Mesodermal cell (in vitro differentiated cells): ENCODE measurements at regions not wholly inside any gene's neighbourhood (a gene's known extent, or its start where the extent isn't known, plus 50 kb on each side); places are given as distances from the start of the nearest gene placed in this dataset.

Source experiments
- H3K27ac ChIP-seq: 2 replicates; pipeline ENCODE4 v1.7.0; 2013; ENCODE audit warnings: mild to moderate bottlenecking, low read depth, low read length, moderate library complexity; ENCODE audit not compliant: severe bottlenecking
- H3K36me3 ChIP-seq: 2 replicates; pipeline ENCODE4 v1.7.1; 2013; ENCODE audit warnings: mild to moderate bottlenecking, low read length, moderate library complexity; ENCODE audit not compliant: control insufficient read depth, insufficient read depth
- H3K4me1 ChIP-seq: one replicate; pipeline ENCODE4 v1.7.1; 2013; ENCODE audit warnings: mild to moderate bottlenecking, low read length; ENCODE audit not compliant: insufficient read depth, control insufficient read depth, poor library complexity, severe bottlenecking
- H3K4me3 ChIP-seq: 2 replicates; pipeline ENCODE4 v1.7.0; 2013; ENCODE audit warnings: low read length, control low read depth, mild to moderate bottlenecking; ENCODE audit not compliant: insufficient read depth, poor library complexity, severe bottlenecking; ENCODE audit errors: extremely low read depth
- H3K9me3 ChIP-seq: 2 replicates; pipeline ENCODE4 v1.7.1; 2013; ENCODE audit warnings: mild to moderate bottlenecking, low read length, moderate library complexity; ENCODE audit not compliant: control insufficient read depth
- WGBS, 2 experiments: methylation state at CpG; one replicate each; pipeline ENCODE4 v1.1.5; 2013; ENCODE audit warnings: missing lambda C conversion rate in 2 of 2; ENCODE audit not compliant: insufficient coverage in 2 of 2; 5-methylcytosine and 5-hydroxymethylcytosine counted together

- H3K27ac ChIP-seq: peak overlapping the region; percentile 92
- H3K9me3 ChIP-seq: peaks cover 14% of the 10 kb centered on the region
- WGBS, 2 experiments: 40% methylated on average over 1 of the region's 2 CpGs; no CpG with 5 or more reads in 1 of the 2 experiments
- H3K4me3 ChIP-seq: no peak overlapping the region
- H3K36me3 ChIP-seq: no peaks in the 10 kb centered on the region
- H3K4me1 ChIP-seq: peaks cover 40% of the 10 kb centered on the region
Observed at GRCh38 chr12:93080452-93080851, 151.4 kb upstream of the EEA1 start.

GRCh38 chr12:93080994-93081809 is 152.1 kb upstream of the EEA1 start:
- Histone ChIP-seq H3K27ac (peak overlapping the region; percentile 92), H3K9me3 (peaks cover 17% of the 10 kb centered on the region), H3K4me3 (no peak overlapping the region), H3K4me1 (peaks cover 40% of the 10 kb centered on the region), H3K36me3 (no peaks in the 10 kb centered on the region)
- 75% methylated on average over 7 of the region's 10 CpGs for WGBS, 2 experiments

- 95 to 100% methylated on average over 4 of the region's 4 CpGs for WGBS, 2 experiments
- Histone ChIP-seq H3K27ac (peak overlapping the region; percentile 92), H3K4me3 (no peak overlapping the region)
Observed at GRCh38 chr12:93081810-93082165, 152.7 kb upstream of the EEA1 start.

GRCh38 chr12:93085383-93086287 is 156.5 kb upstream of the EEA1 start:
- no peak overlapping the region for H3K27ac ChIP-seq
- H3K4me3 ChIP-seq: no peak overlapping the region
- H3K9me3 ChIP-seq: peaks cover 20% of the 10 kb centered on the region
- 88 to 100% methylated on average over 1 to 2 of the region's 4 CpGs for WGBS, 2 experiments
- H3K4me1 ChIP-seq: peaks cover 19% of the 10 kb centered on the region
- no peaks in the 10 kb centered on the region for H3K36me3 ChIP-seq

More at GRCh38 chr12:93081810-93082165, 152.7 kb upstream of the EEA1 start:
- no peaks in the 10 kb centered on the region for H3K36me3 ChIP-seq
- H3K4me1 ChIP-seq: peaks cover 40% of the 10 kb centered on the region
- H3K9me3 ChIP-seq: peaks cover 19% of the 10 kb centered on the region

- H3K4me3 ChIP-seq: no peak overlapping the region
- no peaks in the 10 kb centered on the region for H3K36me3 ChIP-seq
- 95 to 100% methylated on average over 2 to 3 of the region's 3 CpGs for WGBS, 2 experiments
- H3K27ac ChIP-seq: no peak overlapping the region
- H3K9me3 ChIP-seq: peaks cover 20% of the 10 kb centered on the region
- peaks cover 14% of the 10 kb centered on the region for H3K4me1 ChIP-seq
Observed at GRCh38 chr12:93086288-93086727, 157.2 kb upstream of the EEA1 start.

- peaks cover 8% of the 10 kb centered on the region for H3K4me1 ChIP-seq
- H3K9me3 ChIP-seq: peaks cover 13% of the 10 kb centered on the region
- no peak overlapping the region for H3K4me3 ChIP-seq
- H3K36me3 ChIP-seq: no peaks in the 10 kb centered on the region
- 36 to 80% methylated on average over 1 of the region's 6 CpGs for WGBS, 2 experiments
- H3K27ac ChIP-seq: no peak overlapping the region
Observed at GRCh38 chr12:93087840-93088610, 158.9 kb upstream of the EEA1 start.

GRCh38 chr12:93089805-93090569 is 160.9 kb upstream of the EEA1 start:
- H3K36me3 ChIP-seq: no peaks in the 10 kb centered on the region
- H3K4me3 ChIP-seq: no peak overlapping the region
- no peak overlapping the region for H3K27ac ChIP-seq
- H3K9me3 ChIP-seq: peaks cover 13% of the 10 kb centered on the region
- WGBS, 2 experiments: 93 to 94% methylated on average over 3 to 4 of the region's 5 CpGs
- H3K4me1 ChIP-seq: peaks cover 8% of the 10 kb centered on the region

- Histone ChIP-seq H3K4me3 (no peak overlapping the region), H3K27ac (no peak overlapping the region), H3K9me3 (peaks cover 12% of the 10 kb centered on the region), H3K36me3 (no peaks in the 10 kb centered on the region), H3K4me1 (peaks cover 8% of the 10 kb centered on the region)
Observed at GRCh38 chr12:93090731-93091172, 161.7 kb upstream of the EEA1 start.

- Histone ChIP-seq H3K4me1 (peaks cover 8% of the 10 kb centered on the region), H3K4me3 (no peak overlapping the region), H3K36me3 (no peaks in the 10 kb centered on the region), H3K27ac (no peak overlapping the region), H3K9me3 (no peaks in the 10 kb centered on the region)
- 95 to 100% methylated on average over 2 to 4 of the region's 6 CpGs for WGBS, 2 experiments
Observed at GRCh38 chr12:93091886-93092648, 163.0 kb upstream of the EEA1 start.
